NCI-H510A (cell line): ENCODE measurements at regions not wholly inside any gene's neighbourhood (a gene's known extent, or its start where the extent isn't known, plus 50 kb on each side); places are given as distances from the start of the nearest gene placed in this dataset.

ENCODE experiments used
- DNase-seq: peaks from one replicate; lab custom pipeline; 2025; lab: John Stamatoyannopoulos, UW

- DNase-seq: no peak
Observed at GRCh38 chr9:105146677-105147076, 97.8 kb upstream of the SLC44A1 start.

- DNase-seq: no peak
Observed at GRCh38 chr9:105147110-105147871, 97.2 kb upstream of the SLC44A1 start.

GRCh38 chr9:105148328-105149006 is 96.0 kb upstream of the SLC44A1 start:
- DNase-seq: no peak

GRCh38 chr9:105150991-105151685 is 93.3 kb upstream of the SLC44A1 start:
- DNase-seq: no peak

GRCh38 chr9:105151686-105151995 is 92.8 kb upstream of the SLC44A1 start:
- no peak for DNase-seq

GRCh38 chr9:105154723-105155191 is 89.7 kb upstream of the SLC44A1 start:
- no peak for DNase-seq

GRCh38 chr9:105157171-105157583 is 87.3 kb upstream of the SLC44A1 start:
- no peak for DNase-seq

GRCh38 chr9:105158020-105158419 is 86.4 kb upstream of the SLC44A1 start:
- DNase-seq: no peak

GRCh38 chr9:105158898-105159297 is 85.6 kb upstream of the SLC44A1 start:
- no peak for DNase-seq

GRCh38 chr9:105168870-105169319 is 75.6 kb upstream of the SLC44A1 start:
- DNase-seq: no peak

GRCh38 chr9:105171076-105171475 is 73.4 kb upstream of the SLC44A1 start:
- DNase-seq: no peak

GRCh38 chr9:105171589-105171988 is 72.9 kb upstream of the SLC44A1 start:
- no peak for DNase-seq

- DNase-seq: no peak
Observed at GRCh38 chr9:105172436-105172835, 72.0 kb upstream of the SLC44A1 start.

- no peak for DNase-seq
Observed at GRCh38 chr9:105173306-105173705, 71.1 kb upstream of the SLC44A1 start.

GRCh38 chr9:105173826-105174225 is 70.6 kb upstream of the SLC44A1 start:
- DNase-seq: no peak

GRCh38 chr9:105176194-105176593 is 68.3 kb upstream of the SLC44A1 start:
- no peak for DNase-seq

GRCh38 chr9:105178076-105178475 is 66.4 kb upstream of the SLC44A1 start:
- DNase-seq: no peak

- no peak for DNase-seq
Observed at GRCh38 chr9:105187781-105188180, 56.7 kb upstream of the SLC44A1 start.

- DNase-seq: no peak
Observed at GRCh38 chr9:105188746-105189145, 55.7 kb upstream of the SLC44A1 start.

- DNase-seq: no peak
Observed at GRCh38 chr9:105191508-105192121, 52.8 kb upstream of the SLC44A1 start.

- no peak for DNase-seq
Observed at GRCh38 chr9:105193560-105193959, 50.9 kb upstream of the SLC44A1 start.

GRCh38 chr9:105194234-105194633 is 50.2 kb upstream of the SLC44A1 start:
- DNase-seq: no peak
